ENCODE measurements at regions not wholly inside any gene's neighbourhood (a gene's known extent, or its start where the extent isn't known, plus 50 kb on each side); places are given as distances from the start of the nearest gene placed in this dataset.

- no peak overlapping the region for H2AFZ ChIP-seq
- DNase-seq (ENCODE audit: low spot score) (no peak), ATAC-seq (no peak)
- H3K79me2 ChIP-seq (replicated peaks; ENCODE audit: insufficient read depth) = no peaks in the 10 kb centered on the region
- H3K36me3 ChIP-seq (ENCODE audit: insufficient read depth) = no peaks in the 10 kb centered on the region
- no peak overlapping the region for H3K4me3 ChIP-seq
- no peaks in the 10 kb centered on the region for H3F3A ChIP-seq (replicated peaks; ENCODE audit: low read depth)
- no peak overlapping the region for H3K4me3 Mint-ChIP-seq
- H4K20me1 ChIP-seq (replicated peaks; ENCODE audit: insufficient read depth) = no peaks in the 10 kb centered on the region
- no peaks in the 10 kb centered on the region for H3K9me2 ChIP-seq (ENCODE audit: insufficient read depth)
- H3K27me3 ChIP-seq (ENCODE audit: insufficient read depth) = no peaks in the 10 kb centered on the region
- H3K36me3 Mint-ChIP-seq (ENCODE audit: low read depth) = no peaks in the 10 kb centered on the region
- no peak overlapping the region for H3K4me2 ChIP-seq
- H3K27ac ChIP-seq (ENCODE audit: low read depth) = no peak overlapping the region
- no peaks in the 10 kb centered on the region for H3K27me3 Mint-ChIP-seq (ENCODE audit: insufficient read depth, low read depth, poor library complexity)
- no peaks in the 10 kb centered on the region; the same call in 1 of the 3 replicates for H3K4me1 Mint-ChIP-seq
- H3K4me1 ChIP-seq (ENCODE audit: insufficient read depth) = no peaks in the 10 kb centered on the region
- TF ChIP-seq POLR2AphosphoS5 (IDR thresholded peaks at IDR 0.05; ENCODE audit: low read depth) = no peak
- TF ChIP-seq, protein P1, sequence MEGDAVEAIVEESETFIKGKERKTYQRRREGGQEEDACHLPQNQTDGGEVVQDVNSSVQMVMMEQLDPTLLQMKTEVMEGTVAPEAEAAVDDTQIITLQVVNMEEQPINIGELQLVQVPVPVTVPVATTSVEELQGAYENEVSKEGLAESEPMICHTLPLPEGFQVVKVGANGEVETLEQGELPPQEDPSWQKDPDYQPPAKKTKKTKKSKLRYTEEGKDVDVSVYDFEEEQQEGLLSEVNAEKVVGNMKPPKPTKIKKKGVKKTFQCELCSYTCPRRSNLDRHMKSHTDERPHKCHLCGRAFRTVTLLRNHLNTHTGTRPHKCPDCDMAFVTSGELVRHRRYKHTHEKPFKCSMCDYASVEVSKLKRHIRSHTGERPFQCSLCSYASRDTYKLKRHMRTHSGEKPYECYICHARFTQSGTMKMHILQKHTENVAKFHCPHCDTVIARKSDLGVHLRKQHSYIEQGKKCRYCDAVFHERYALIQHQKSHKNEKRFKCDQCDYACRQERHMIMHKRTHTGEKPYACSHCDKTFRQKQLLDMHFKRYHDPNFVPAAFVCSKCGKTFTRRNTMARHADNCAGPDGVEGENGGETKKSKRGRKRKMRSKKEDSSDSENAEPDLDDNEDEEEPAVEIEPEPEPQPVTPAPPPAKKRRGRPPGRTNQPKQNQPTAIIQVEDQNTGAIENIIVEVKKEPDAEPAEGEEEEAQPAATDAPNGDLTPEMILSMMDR (conservative IDR thresholded peaks at IDR 0.05; ENCODE audit: low read depth in 2 of 2) = no peak
- TF ChIP-seq, protein P2, sequence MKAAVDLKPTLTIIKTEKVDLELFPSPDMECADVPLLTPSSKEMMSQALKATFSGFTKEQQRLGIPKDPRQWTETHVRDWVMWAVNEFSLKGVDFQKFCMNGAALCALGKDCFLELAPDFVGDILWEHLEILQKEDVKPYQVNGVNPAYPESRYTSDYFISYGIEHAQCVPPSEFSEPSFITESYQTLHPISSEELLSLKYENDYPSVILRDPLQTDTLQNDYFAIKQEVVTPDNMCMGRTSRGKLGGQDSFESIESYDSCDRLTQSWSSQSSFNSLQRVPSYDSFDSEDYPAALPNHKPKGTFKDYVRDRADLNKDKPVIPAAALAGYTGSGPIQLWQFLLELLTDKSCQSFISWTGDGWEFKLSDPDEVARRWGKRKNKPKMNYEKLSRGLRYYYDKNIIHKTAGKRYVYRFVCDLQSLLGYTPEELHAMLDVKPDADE (IDR thresholded peaks at IDR 0.05) = no peak
- no peaks in the 10 kb centered on the region for H3K9me3 Mint-ChIP-seq
- no peak overlapping the region for H3K27ac Mint-ChIP-seq
These were observed 455.3 kb upstream of the SLC10A2 start for GRCh38 chr13:103521532-103521931.

- Mint-ChIP-seq H3K36me3 (ENCODE audit: low read depth) (no peaks in the 10 kb centered on the region), H3K4me1 (peaks cover 7% of the 10 kb centered on the region), H3K9me3 (no peaks in the 10 kb centered on the region), H3K27ac (no peak overlapping the region), H3K27me3 (ENCODE audit: insufficient read depth, low read depth, poor library complexity) (no peaks in the 10 kb centered on the region), H3K4me3 (no peak overlapping the region)
- H3K9me2 ChIP-seq (ENCODE audit: insufficient read depth) = no peaks in the 10 kb centered on the region
- H3K4me2 ChIP-seq = no peak overlapping the region
- H3K79me2 ChIP-seq (replicated peaks; ENCODE audit: insufficient read depth) = no peaks in the 10 kb centered on the region
- no peaks in the 10 kb centered on the region for H3K36me3 ChIP-seq (ENCODE audit: insufficient read depth)
- H3K27me3 ChIP-seq (ENCODE audit: insufficient read depth) = no peaks in the 10 kb centered on the region
- 0 out of 2 replicates have a peak overlapping the region, but pooled peaks have one; percentile 5 for H2AFZ ChIP-seq
- DNase-seq (ENCODE audit: low spot score) (no peak), ATAC-seq (no peak)
- TF ChIP-seq CREB1 (CRISPR knock-in tag; IDR thresholded peaks at IDR 0.05; ENCODE audit: low read depth) (no peak), JUNB (IDR thresholded peaks at IDR 0.05; ENCODE audit: unreplicated experiment) (no peak), EZH2phosphoT487 (IDR thresholded peaks at IDR 0.05; ENCODE audit: unreplicated experiment) (no peak), ZNF331 (CRISPR knock-in tag; IDR thresholded peaks at IDR 0.05; ENCODE audit: low read depth) (no peak)
- H3F3A ChIP-seq (replicated peaks; ENCODE audit: low read depth) = no peaks in the 10 kb centered on the region
- H4K20me1 ChIP-seq (replicated peaks; ENCODE audit: insufficient read depth) = no peaks in the 10 kb centered on the region
- H3K4me1 ChIP-seq (ENCODE audit: insufficient read depth) = 0 out of 2 replicates have a peak, but pooled peaks cover 5% of the 10 kb centered on the region
- no peak overlapping the region for H3K27ac ChIP-seq (ENCODE audit: low read depth)
- H3K4me3 ChIP-seq = no peak overlapping the region
These were observed 451.5 kb upstream of the SLC10A2 start for GRCh38 chr13:103517768-103518102.

DNA sequence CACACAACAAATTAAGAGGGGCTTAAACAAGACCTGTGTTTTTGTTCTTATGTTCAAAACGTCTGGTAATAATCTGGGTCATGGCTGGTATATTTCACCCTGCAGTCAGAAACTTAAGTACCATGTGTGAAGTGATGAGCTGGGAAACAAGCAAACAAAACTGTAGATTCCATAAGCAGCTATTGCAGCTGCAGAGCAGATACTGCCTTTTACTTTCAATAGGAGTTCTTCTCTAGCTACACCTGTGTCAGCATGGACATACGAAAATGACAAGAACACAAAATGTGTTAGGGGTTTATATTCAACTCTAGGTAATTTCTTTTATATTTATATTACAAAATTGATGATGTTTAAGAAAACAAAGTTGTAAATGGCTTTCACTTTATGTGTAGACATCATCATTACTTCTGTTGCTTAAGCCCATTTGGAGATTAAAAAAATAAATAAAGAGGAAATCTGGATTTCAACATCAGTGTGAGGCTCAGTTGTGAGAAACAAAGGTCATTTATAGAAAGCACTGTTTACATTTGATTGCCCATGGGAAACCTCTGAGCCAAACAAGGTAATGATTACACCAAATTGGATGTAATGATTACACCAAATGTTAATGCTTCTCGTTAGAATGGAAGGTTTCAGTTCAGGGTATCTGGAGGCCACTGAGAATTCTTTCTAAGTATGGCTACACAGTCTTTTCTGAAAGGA, 451.0 kb upstream of the SLC10A2 start:
- Histone ChIP-seq H3K27me3 (ENCODE audit: insufficient read depth) (no peaks in the 10 kb centered on the region), H2AFZ (0 out of 2 replicates have a peak overlapping the region, but pooled peaks have one; percentile 5), H4K20me1 (replicated peaks; ENCODE audit: insufficient read depth) (no peaks in the 10 kb centered on the region), H3K4me1 (ENCODE audit: insufficient read depth) (0 out of 2 replicates have a peak, but pooled peaks cover 5% of the 10 kb centered on the region), H3K4me3 (no peak overlapping the region), H3K36me3 (ENCODE audit: insufficient read depth) (no peaks in the 10 kb centered on the region), H3K27ac (ENCODE audit: low read depth) (no peak overlapping the region), H3K4me2 (no peak overlapping the region), H3K79me2 (replicated peaks; ENCODE audit: insufficient read depth) (no peaks in the 10 kb centered on the region), H3K9me2 (ENCODE audit: insufficient read depth) (no peaks in the 10 kb centered on the region), H3F3A (replicated peaks; ENCODE audit: low read depth) (no peaks in the 10 kb centered on the region)
- H3K27me3 Mint-ChIP-seq (ENCODE audit: insufficient read depth, low read depth, poor library complexity) = no peaks in the 10 kb centered on the region
- H3K4me1 Mint-ChIP-seq = peaks cover 7% of the 10 kb centered on the region
- ATAC-seq = no peak
- H3K27ac Mint-ChIP-seq = no peak overlapping the region
- H3K9me3 Mint-ChIP-seq = no peaks in the 10 kb centered on the region
- H3K36me3 Mint-ChIP-seq (ENCODE audit: low read depth) = no peaks in the 10 kb centered on the region
- DNase-seq (ENCODE audit: low spot score) = no peak
- H3K4me3 Mint-ChIP-seq = no peak overlapping the region
- TF ChIP-seq CREB1 (CRISPR knock-in tag; IDR thresholded peaks at IDR 0.05; ENCODE audit: low read depth) (no peak), JUNB (IDR thresholded peaks at IDR 0.05; ENCODE audit: unreplicated experiment) (no peak), REST (IDR thresholded peaks at IDR 0.05; ENCODE audit: unreplicated experiment) (no peak)
- TF ChIP-seq, protein P2 (IDR thresholded peaks at IDR 0.05) = no peak

Measured in GM23338 (cell line).